Tibial nerve (tissue), 4 donors: ENCODE measurements at regions not wholly inside any gene's neighbourhood (a gene's known extent, or its start where the extent isn't known, plus 50 kb on each side); places are given as distances from the start of the nearest gene placed in this dataset.

Source experiments
- DNase-seq, 2 donors: peaks; one replicate each; pipeline ENCODE4 v3.0.0-alpha.2; 2019; ENCODE audit warnings: low spot score in 2 of 2
- H3K27ac ChIP-seq, 4 donors: fragments of 200-600 bp; sonication (generic) in 3 of 4; one replicate each; pipeline ENCODE4 v1.5.1; 2017 to 2019; ENCODE audit warnings: mild to moderate bottlenecking in 1 of 4
- H3K27me3 ChIP-seq, 2 donors: fragments of 200-600 bp; sonication (generic) in 1 of 2; one replicate each; pipeline versions ENCODE4 v1.5.1 to v1.6.0; 2017 to 2019
- H3K36me3 ChIP-seq, 3 donors: fragments of 200-600 bp; sonication (generic); one replicate each; pipeline ENCODE4 v1.5.1; 2018 to 2019
- H3K4me1 ChIP-seq, 4 donors: fragments of 200-600 bp; sonication (generic) in 3 of 4; one replicate each; pipeline ENCODE4 v1.5.1; 2017 to 2019
- H3K4me3 ChIP-seq, 4 donors: fragments of 200-600 bp; sonication (generic) in 3 of 4; one replicate each; pipeline ENCODE4 v1.5.1; 2017 to 2019; ENCODE audit warnings: mild to moderate bottlenecking in 1 of 4, moderate library complexity in 1 of 4
- H3K9me3 ChIP-seq, 4 donors: fragments of 200-600 bp; sonication (generic) in 3 of 4; one replicate each; pipeline ENCODE4 v1.5.1; 2017 to 2019
- CTCF ChIP-seq, 5 experiments: fragments of 200-600 bp in 3 of 5; fragments of 450-650 bp in 2 of 5; sonication (generic) in 3 of 5; IDR thresholded peaks; one replicate each; pipeline ENCODE4 v1.5.1; 2016 to 2019; ENCODE audit warnings: antibody characterized with exemption in 5 of 5, mild to moderate bottlenecking in 3 of 5, moderate library complexity in 2 of 5
- EP300 ChIP-seq, 2 donors: sonication (generic); formaldehyde crosslinking; IDR thresholded peaks; one replicate each; pipeline ENCODE4 v1.6.1; 2017; ENCODE audit warnings: antibody characterized with exemption in 2 of 2, mild to moderate bottlenecking in 1 of 2
- POLR2A ChIP-seq, 2 donors: fragments of 450-650 bp; IDR thresholded peaks; one replicate each; pipeline ENCODE4 v1.6.1; 2017; ENCODE audit warnings: antibody characterized with exemption in 2 of 2, mild to moderate bottlenecking in 2 of 2, moderate library complexity in 2 of 2
- WGBS, 2 donors: methylation state at CpG; one replicate each; pipeline ENCODE4 v1.1.5; 2018; 5-methylcytosine and 5-hydroxymethylcytosine counted together

- no peak for DNase-seq
- Histone ChIP-seq H3K4me1 (peaks cover 0 to 28% (median 1%) of the 10 kb centered on the region in 4 donors), H3K9me3 (no peaks in the 10 kb centered on the region), H3K27me3 (no peaks in the 10 kb centered on the region), H3K36me3 (no peaks in the 10 kb centered on the region), H3K27ac (peak overlapping the region in 1 of 4 donors; percentile 52), H3K4me3 (no peak overlapping the region)
- TF ChIP-seq EP300 (IDR thresholded peaks at IDR 0.05) (no peak), CTCF (IDR thresholded peaks at IDR 0.05) (no peak), POLR2A (IDR thresholded peaks at IDR 0.05) (no peak)
- WGBS, 2 donors, result 30 to 37% methylated on average over 6 of the region's 6 CpGs
Observed at GRCh38 chr13:50244355-50244712, 229.1 kb downstream of the KCNRG start.

GRCh38 chr13:50244713-50245574 is 229.7 kb downstream of the KCNRG start:
- 60 to 61% methylated on average over 6 to 7 of the region's 7 CpGs for WGBS, 2 donors
- TF ChIP-seq POLR2A (IDR thresholded peaks at IDR 0.05), result no peak
- peak in 1 of 2 donors; percentile 23 for TF ChIP-seq EP300 (IDR thresholded peaks at IDR 0.05)
- Histone ChIP-seq H3K4me3 (no peak overlapping the region), H3K36me3 (no peaks in the 10 kb centered on the region), H3K27me3 (no peaks in the 10 kb centered on the region), H3K9me3 (no peaks in the 10 kb centered on the region), H3K4me1 (peaks cover 0 to 28% (median 1%) of the 10 kb centered on the region in 4 donors), H3K27ac (peak overlapping the region in 1 of 4 donors; percentile 52)
- DNase-seq, result no peak

- TF ChIP-seq POLR2A (IDR thresholded peaks at IDR 0.05) (no peak), CTCF (IDR thresholded peaks at IDR 0.05) (no peak), EP300 (IDR thresholded peaks at IDR 0.05) (no peak)
- whole genome bisulfite sequencing, 2 donors, result 98% methylated on average over 1 of the region's 1 CpG
- DNase-seq, result no peak
- H3K36me3 ChIP-seq, result no peaks in the 10 kb centered on the region
- no peaks in the 10 kb centered on the region for H3K9me3 ChIP-seq
- H3K27me3 ChIP-seq, result no peaks in the 10 kb centered on the region
- H3K27ac ChIP-seq, result no peak overlapping the region
- H3K4me3 ChIP-seq, result no peak overlapping the region
- H3K4me1 ChIP-seq, result peaks cover 0 to 21% (median 0%) of the 10 kb centered on the region in 4 donors
Observed at GRCh38 chr13:50247223-50247622, 232.0 kb downstream of the KCNRG start.

GRCh38 chr13:50248516-50249143 is 233.4 kb downstream of the KCNRG start:
- Histone ChIP-seq H3K27ac (no peak overlapping the region), H3K4me1 (peaks cover 0 to 20% (median 0%) of the 10 kb centered on the region in 4 donors), H3K4me3 (no peak overlapping the region), H3K9me3 (no peaks in the 10 kb centered on the region), H3K27me3 (no peaks in the 10 kb centered on the region), H3K36me3 (no peaks in the 10 kb centered on the region)
- WGBS, 2 donors, result 85 to 92% methylated on average over 3 of the region's 3 CpGs
- TF ChIP-seq EP300 (IDR thresholded peaks at IDR 0.05) (no peak), CTCF (IDR thresholded peaks at IDR 0.05) (no peak), POLR2A (IDR thresholded peaks at IDR 0.05) (no peak)
- no peak for DNase-seq

- WGBS, 2 donors, result 88 to 92% methylated on average over 1 of the region's 1 CpG
- no peaks in the 10 kb centered on the region for H3K9me3 ChIP-seq
- H3K27ac ChIP-seq, result no peak overlapping the region
- no peaks in the 10 kb centered on the region for H3K36me3 ChIP-seq
- no peaks in the 10 kb centered on the region for H3K27me3 ChIP-seq
- no peak for DNase-seq
- no peak overlapping the region for H3K4me3 ChIP-seq
- H3K4me1 ChIP-seq, result peaks cover 0 to 15% (median 0%) of the 10 kb centered on the region in 4 donors
- TF ChIP-seq EP300 (IDR thresholded peaks at IDR 0.05) (no peak), POLR2A (IDR thresholded peaks at IDR 0.05) (no peak), CTCF (IDR thresholded peaks at IDR 0.05) (no peak)
Observed at GRCh38 chr13:50249144-50249521, 233.9 kb downstream of the KCNRG start.
